D721Med (cell line): ENCODE measurements at regions not wholly inside any gene's neighbourhood (a gene's known extent, or its start where the extent isn't known, plus 50 kb on each side); places are given as distances from the start of the nearest gene placed in this dataset.

Source experiments
- DNase-seq: peaks from one replicate; pipeline ENCODE4 v3.0.0; 2011; ENCODE audit warnings: low spot score; ENCODE audit not compliant: insufficient read length
- FAIRE-seq: peaks from 2 replicates; lab custom pipeline; 2011; peaks lifted over from hg19 to GRCh38; lab: Jason Lieb, UNC
- CTCF ChIP-seq: IDR thresholded peaks from 2 replicates; pipeline ENCODE4 v1.5.1; 2012; ENCODE audit warnings: mild to moderate bottlenecking, control low read depth; ENCODE audit not compliant: insufficient read depth; ENCODE audit errors: missing control alignments

GRCh38 chr7:37504801-37505200 is 56.1 kb upstream of the ELMO1 start:
- no peak for FAIRE-seq
- TF ChIP-seq CTCF, result no peak
- DNase-seq, result no peak

- DNase-seq (no peak), FAIRE-seq (no peak)
- TF ChIP-seq CTCF, result no peak
Measured at GRCh38 chr7:37505750-37506353, 57.2 kb upstream of the ELMO1 start.

GRCh38 chr7:37508118-37508517 is 59.5 kb upstream of the ELMO1 start:
- no peak for FAIRE-seq
- no peak for TF ChIP-seq CTCF
- no peak for DNase-seq

GRCh38 chr7:37510043-37510634 is 61.5 kb upstream of the ELMO1 start:
- TF ChIP-seq CTCF, result peak; percentile 52
- FAIRE-seq (peak; percentile 44), DNase-seq (no peak)

- TF ChIP-seq CTCF, result no peak
- FAIRE-seq, result no peak
- no peak for DNase-seq
Measured at GRCh38 chr7:37511915-37512314, 63.3 kb upstream of the ELMO1 start.

GRCh38 chr7:37514497-37514896 is 65.8 kb upstream of the ELMO1 start:
- no peak for TF ChIP-seq CTCF
- no peak for FAIRE-seq

GRCh38 chr7:37516664-37517063 is 68.0 kb upstream of the ELMO1 start:
- FAIRE-seq (no peak), DNase-seq (no peak)
- TF ChIP-seq CTCF, result no peak

More at GRCh38 chr7:37514497-37514896, 65.8 kb upstream of the ELMO1 start:
- DNase-seq, result no peak
